ENCODE measurements at regions not wholly inside any gene's neighbourhood (a gene's known extent, or its start where the extent isn't known, plus 50 kb on each side); places are given as distances from the start of the nearest gene placed in this dataset.
A peak's percentile ranks its signal among the peaks of the same experiment; 100 is the strongest.

- Histone ChIP-seq H2AFZ (ENCODE audit: low read depth, low read length) (no peak overlapping the region), H3K36me3 (ENCODE audit: insufficient read depth, low read length) (no peaks in the 10 kb centered on the region), H3K4me3 (ENCODE audit: low read depth in 1 of 2, low read length in 2 of 2) (no peak overlapping the region), H3K79me2 (ENCODE audit: insufficient read depth, low read length) (no peaks in the 10 kb centered on the region), H4K20me1 (ENCODE audit: insufficient read depth, low read length) (no peaks in the 10 kb centered on the region), H3K27ac (ENCODE audit: low read length) (no peak overlapping the region), H3K4me2 (ENCODE audit: insufficient read depth, low read length) (no peak overlapping the region), H3K9me3 (ENCODE audit: insufficient read depth, low read length, severe bottlenecking) (no peaks in the 10 kb centered on the region), H3K4me1 (ENCODE audit: insufficient read depth, low read length) (no peaks in the 10 kb centered on the region), H3K27me3 (ENCODE audit: insufficient read depth, low read length, poor library complexity) (no peaks in the 10 kb centered on the region), H3K9ac (ENCODE audit: low read depth, low read length) (no peak overlapping the region)
- DNase-seq (no peak), ATAC-seq (ENCODE audit: insufficient read depth, low read depth) (no peak)
- TF ChIP-seq EZH2 (IDR thresholded peaks at IDR 0.05; ENCODE audit: borderline replicate concordance, low read depth, low read length, severe bottlenecking) (no peak), CTCF (IDR thresholded peaks at IDR 0.05; ENCODE audit: borderline replicate concordance, extremely low read depth, low read length, poor library complexity, severe bottlenecking) (no peak)
These were observed 50.7 kb upstream of the C12orf71 start for GRCh38 chr12:27133022-27133590.

GRCh38 chr12:27140478-27140969 is 58.1 kb upstream of the C12orf71 start:
- no peak for DNase-seq
- H4K20me1 ChIP-seq (ENCODE audit: insufficient read depth, low read length), result no peaks in the 10 kb centered on the region
- TF ChIP-seq CTCF (IDR thresholded peaks at IDR 0.05; ENCODE audit: borderline replicate concordance, extremely low read depth, low read length, poor library complexity, severe bottlenecking) (no peak), EZH2 (IDR thresholded peaks at IDR 0.05; ENCODE audit: borderline replicate concordance, low read depth, low read length, severe bottlenecking) (no peak)
- H3K4me1 ChIP-seq (ENCODE audit: insufficient read depth, low read length), result peaks cover 15% of the 10 kb centered on the region
- no peaks in the 10 kb centered on the region for H3K79me2 ChIP-seq (ENCODE audit: insufficient read depth, low read length)
- H3K9me3 ChIP-seq (ENCODE audit: insufficient read depth, low read length, severe bottlenecking), result no peaks in the 10 kb centered on the region
- H3K9ac ChIP-seq (ENCODE audit: low read depth, low read length), result no peak overlapping the region
- H3K36me3 ChIP-seq (ENCODE audit: insufficient read depth, low read length), result no peaks in the 10 kb centered on the region
- H2AFZ ChIP-seq (ENCODE audit: low read depth, low read length), result no peak overlapping the region
- no peaks in the 10 kb centered on the region for H3K27me3 ChIP-seq (ENCODE audit: insufficient read depth, low read length, poor library complexity)
- no peak overlapping the region for H3K4me3 ChIP-seq (ENCODE audit: low read depth in 1 of 2, low read length in 2 of 2)
- no peak overlapping the region for H3K27ac ChIP-seq (ENCODE audit: low read length)
- H3K4me2 ChIP-seq (ENCODE audit: insufficient read depth, low read length), result no peak overlapping the region
- no peak for ATAC-seq (ENCODE audit: insufficient read depth, low read depth)

- Histone ChIP-seq H4K20me1 (ENCODE audit: insufficient read depth, low read length) (no peaks in the 10 kb centered on the region), H3K9me3 (ENCODE audit: insufficient read depth, low read length, severe bottlenecking) (no peaks in the 10 kb centered on the region), H3K9ac (ENCODE audit: low read depth, low read length) (no peak overlapping the region), H3K79me2 (ENCODE audit: insufficient read depth, low read length) (no peaks in the 10 kb centered on the region), H3K27ac (ENCODE audit: low read length) (no peak overlapping the region), H3K36me3 (ENCODE audit: insufficient read depth, low read length) (no peaks in the 10 kb centered on the region), H2AFZ (ENCODE audit: low read depth, low read length) (0 out of 2 replicates have a peak overlapping the region, but pooled peaks have one; percentile 13), H3K4me3 (ENCODE audit: low read depth in 1 of 2, low read length in 2 of 2) (no peak overlapping the region), H3K4me2 (ENCODE audit: insufficient read depth, low read length) (no peak overlapping the region), H3K27me3 (ENCODE audit: insufficient read depth, low read length, poor library complexity) (no peaks in the 10 kb centered on the region), H3K4me1 (ENCODE audit: insufficient read depth, low read length) (peaks cover 18% of the 10 kb centered on the region)
- TF ChIP-seq CTCF (IDR thresholded peaks at IDR 0.05; ENCODE audit: borderline replicate concordance, extremely low read depth, low read length, poor library complexity, severe bottlenecking) (peak; percentile 89), EZH2 (IDR thresholded peaks at IDR 0.05; ENCODE audit: borderline replicate concordance, low read depth, low read length, severe bottlenecking) (no peak)
- DNase-seq (peak; percentile 53), ATAC-seq (ENCODE audit: insufficient read depth, low read depth) (peak; percentile 79)
These were observed 59.8 kb upstream of the C12orf71 start for GRCh38 chr12:27142101-27142721.

Data from DND-41 (cell line).